CD4-positive, alpha-beta T cell treated with Interleukin-17A for 4 hours (primary cell): ENCODE measurements at regions not wholly inside any gene's neighbourhood (a gene's known extent, or its start where the extent isn't known, plus 50 kb on each side); places are given as distances from the start of the nearest gene placed in this dataset.

Source experiments
- DNase-seq: peaks from one replicate; pipeline ENCODE4 v3.0.0-alpha.2; 2020; ENCODE audit warnings: mixed read lengths

DNA sequence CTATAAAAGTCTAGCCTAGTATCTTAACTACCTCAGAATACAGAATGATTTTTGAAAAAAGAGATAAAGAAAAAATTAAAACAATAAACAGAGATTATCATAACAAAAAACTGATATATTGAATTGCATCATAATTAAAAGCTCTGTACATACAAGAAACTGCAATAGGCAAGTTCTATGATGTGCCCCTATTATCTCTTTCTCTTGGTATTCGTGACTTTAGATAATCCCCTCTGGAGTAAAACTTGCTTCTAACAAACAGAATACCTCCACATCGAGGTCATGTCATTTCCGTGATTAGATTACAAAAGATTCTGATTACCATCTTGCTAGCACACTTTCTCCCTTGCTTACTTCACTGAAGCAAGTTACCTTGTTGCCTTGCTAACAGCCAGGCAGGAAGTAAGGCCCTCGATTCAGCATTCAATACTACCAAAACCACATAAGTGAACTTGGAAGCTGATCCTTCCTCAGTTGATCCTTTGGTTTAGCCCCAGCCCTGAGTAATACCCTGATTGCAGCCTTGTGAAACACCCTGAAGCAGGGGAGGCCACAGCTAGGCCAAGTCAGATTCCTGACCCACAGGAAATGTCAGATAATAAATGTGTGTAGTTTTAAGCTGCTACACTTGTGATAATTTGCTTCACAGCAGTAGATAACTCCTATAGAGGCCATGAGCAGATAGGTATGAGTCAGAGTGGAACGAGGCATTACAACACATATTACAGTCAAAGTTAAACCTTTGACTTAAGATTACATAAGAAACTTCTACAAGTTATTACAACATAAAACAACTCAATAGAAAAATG lies 53.7 kb upstream of the TMX4 start:
- peak; percentile 13 for DNase-seq

GRCh38 chr20:8074931-8075330 lies 55.4 kb upstream of the TMX4 start:
- no peak for DNase-seq

- no peak for DNase-seq
Observed at GRCh38 chr20:8076306-8077136, 55.5 kb upstream of the PLCB1 start.

DNA sequence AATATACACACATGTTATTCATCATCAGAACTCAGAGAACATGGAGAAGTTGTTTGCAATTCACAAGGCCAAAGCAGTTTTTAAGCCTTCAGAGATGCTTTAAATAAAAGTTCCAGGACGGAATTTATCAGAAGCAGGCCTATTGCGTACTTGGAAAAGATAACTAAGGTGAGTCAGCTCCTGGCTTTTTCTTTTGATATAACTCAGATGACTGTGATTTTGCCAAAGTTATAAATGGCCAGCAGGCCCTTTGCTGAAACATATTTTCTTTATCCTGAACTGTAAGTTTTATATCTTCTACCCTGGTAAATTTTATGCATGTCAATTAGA lies 55.0 kb upstream of the PLCB1 start:
- DNase-seq = no peak

- no peak for DNase-seq
Observed at GRCh38 chr20:8078528-8078914, 53.5 kb upstream of the PLCB1 start.

- DNase-seq = no peak
Observed at GRCh38 chr20:8079976-8080375, 52.1 kb upstream of the PLCB1 start.

DNA sequence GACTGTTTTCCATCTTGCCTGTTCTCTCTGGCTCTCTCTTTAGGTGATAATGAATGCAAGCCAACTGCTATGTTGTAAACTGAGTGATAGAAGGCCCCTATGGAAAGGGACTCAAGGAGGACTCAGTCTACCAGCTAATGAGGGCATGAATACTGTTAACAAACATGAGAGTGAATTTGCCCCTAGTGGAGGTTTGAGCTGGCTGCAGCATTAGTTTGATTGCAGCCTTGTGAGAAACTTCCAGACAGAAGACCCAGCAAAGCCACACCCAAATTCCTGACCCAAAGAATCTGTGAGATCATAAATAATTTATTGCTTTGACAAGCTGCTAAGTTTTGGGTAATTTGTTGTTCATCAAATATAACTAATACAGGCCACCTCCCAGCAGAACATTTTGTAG lies 50.0 kb upstream of the PLCB1 start:
- DNase-seq = no peak
